ENCODE measurements at regions not wholly inside any gene's neighbourhood (a gene's known extent, or its start where the extent isn't known, plus 50 kb on each side); places are given as distances from the start of the nearest gene placed in this dataset.
A peak's percentile ranks its signal among the peaks of the same experiment; 100 is the strongest.

DNA sequence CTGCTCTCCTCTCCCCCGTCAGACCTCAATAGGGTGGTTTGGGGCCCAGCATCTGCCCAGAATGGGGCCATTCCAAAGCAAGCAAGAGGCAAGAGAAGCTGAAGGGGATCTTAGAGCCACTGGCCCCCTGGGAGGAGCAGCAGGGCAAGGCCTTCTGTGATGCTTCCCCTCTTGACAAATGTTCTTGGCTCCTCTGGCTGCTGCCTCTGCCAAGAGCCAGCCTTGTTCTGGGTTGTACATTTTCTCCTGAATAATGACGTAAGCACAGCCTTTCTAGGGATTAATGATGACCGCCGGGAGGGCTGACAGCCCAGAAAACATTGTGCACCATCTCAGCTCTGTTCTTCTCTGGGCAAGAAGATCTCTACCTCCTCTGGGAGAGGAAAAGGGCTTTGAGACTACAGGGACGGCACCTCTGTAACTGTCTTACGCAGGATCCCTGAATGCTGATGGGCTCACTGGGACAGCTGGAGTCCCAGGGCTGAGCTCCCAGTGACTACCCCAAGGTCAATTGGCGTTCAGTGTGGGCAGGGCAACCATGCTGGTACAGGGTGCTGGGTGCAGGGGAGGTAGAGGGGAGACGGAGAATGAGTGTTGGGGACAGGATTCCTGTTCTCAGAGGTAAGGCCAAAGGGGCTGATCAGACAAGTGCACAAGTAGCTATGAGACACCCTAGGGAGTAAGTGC is 253.3 kb downstream of the FAM43A start:
- no peaks in the 10 kb centered on the region for H3K9me3 ChIP-seq (ENCODE audit: control insufficient read depth, low read depth, low read length)
- no peak overlapping the region for H3K56ac ChIP-seq (ENCODE audit: insufficient read length, low read depth, low read length)
- no CpG with 5 or more reads among the region's 8 CpGs for WGBS (ENCODE audit: extremely low coverage, insufficient read length, low lambda C conversion rate)
- H2BK5ac ChIP-seq (ENCODE audit: insufficient read length, low read length): no peak overlapping the region
- no peak for DNase-seq
- H3K23me2 ChIP-seq (ENCODE audit: insufficient read length, low read depth, low read length, poor library complexity, severe bottlenecking): peaks cover 2% of the 10 kb centered on the region
- no peak overlapping the region for H4K8ac ChIP-seq (replicated peaks; ENCODE audit: insufficient read length, low read depth, low read length)
- TF ChIP-seq, protein P1, sequence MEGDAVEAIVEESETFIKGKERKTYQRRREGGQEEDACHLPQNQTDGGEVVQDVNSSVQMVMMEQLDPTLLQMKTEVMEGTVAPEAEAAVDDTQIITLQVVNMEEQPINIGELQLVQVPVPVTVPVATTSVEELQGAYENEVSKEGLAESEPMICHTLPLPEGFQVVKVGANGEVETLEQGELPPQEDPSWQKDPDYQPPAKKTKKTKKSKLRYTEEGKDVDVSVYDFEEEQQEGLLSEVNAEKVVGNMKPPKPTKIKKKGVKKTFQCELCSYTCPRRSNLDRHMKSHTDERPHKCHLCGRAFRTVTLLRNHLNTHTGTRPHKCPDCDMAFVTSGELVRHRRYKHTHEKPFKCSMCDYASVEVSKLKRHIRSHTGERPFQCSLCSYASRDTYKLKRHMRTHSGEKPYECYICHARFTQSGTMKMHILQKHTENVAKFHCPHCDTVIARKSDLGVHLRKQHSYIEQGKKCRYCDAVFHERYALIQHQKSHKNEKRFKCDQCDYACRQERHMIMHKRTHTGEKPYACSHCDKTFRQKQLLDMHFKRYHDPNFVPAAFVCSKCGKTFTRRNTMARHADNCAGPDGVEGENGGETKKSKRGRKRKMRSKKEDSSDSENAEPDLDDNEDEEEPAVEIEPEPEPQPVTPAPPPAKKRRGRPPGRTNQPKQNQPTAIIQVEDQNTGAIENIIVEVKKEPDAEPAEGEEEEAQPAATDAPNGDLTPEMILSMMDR (conservative IDR thresholded peaks at IDR 0.05): no peak
- no peak overlapping the region for H3T11ph ChIP-seq (ENCODE audit: low read length)
- no peak overlapping the region for H3K4me2 ChIP-seq (ENCODE audit: insufficient read depth, insufficient read length, low read length)
- no peak overlapping the region for H3K4ac ChIP-seq (ENCODE audit: low read depth, low read length)
- H3K4me3 Mint-ChIP-seq: no peak overlapping the region
- no peaks in the 10 kb centered on the region for H4K20me1 ChIP-seq (ENCODE audit: control insufficient read depth, insufficient read depth, insufficient read length)
- no peak overlapping the region for H2AK5ac ChIP-seq (ENCODE audit: insufficient read length, low read length)
- no peak overlapping the region for H2BK15ac ChIP-seq (ENCODE audit: low read depth, low read length)
- H3K18ac ChIP-seq (ENCODE audit: insufficient read length, low read depth, low read length): no peak overlapping the region
- no peak overlapping the region for H4K91ac ChIP-seq (ENCODE audit: insufficient read length, low read depth, low read length)
- H3K9me3 Mint-ChIP-seq: no peaks in the 10 kb centered on the region
- H3K14ac ChIP-seq (ENCODE audit: insufficient read depth, low read length): no peak overlapping the region
- H3K36me3 Mint-ChIP-seq (ENCODE audit: insufficient read depth in 1 of 3, low read depth in 3 of 3): no peaks in the 10 kb centered on the region
- no peak overlapping the region for H3K23ac ChIP-seq (ENCODE audit: insufficient read length, low read depth, low read length)
- no peaks in the 10 kb centered on the region for H3K79me1 ChIP-seq (ENCODE audit: insufficient read depth, low read depth, low read length, poor library complexity, severe bottlenecking)
- H3K27me3 ChIP-seq (ENCODE audit: insufficient read depth, low read length): no peaks in the 10 kb centered on the region
- H2BK12ac ChIP-seq (ENCODE audit: insufficient read length, low read depth, low read length): no peak overlapping the region
- no peaks in the 10 kb centered on the region; the same call in 1 of the 2 replicates for H3K27me3 Mint-ChIP-seq (ENCODE audit: low read depth)
- H2BK120ac ChIP-seq (ENCODE audit: low read depth, low read length, poor library complexity, severe bottlenecking): no peak overlapping the region
- no peak overlapping the region for H2AFZ ChIP-seq (ENCODE audit: low read length)
- no peak overlapping the region for H2BK20ac ChIP-seq (ENCODE audit: low read depth, low read length, poor library complexity, severe bottlenecking)
- no peaks in the 10 kb centered on the region for H3K79me2 ChIP-seq (ENCODE audit: insufficient read depth, low read length)
- peaks cover under 1% of the 10 kb centered on the region in 2 experiments for H3K4me1 Mint-ChIP-seq
- no peak overlapping the region for H4K5ac ChIP-seq (ENCODE audit: insufficient read length, low read depth, low read length)
- H3K4me1 ChIP-seq (ENCODE audit: insufficient read depth, low read length): no peaks in the 10 kb centered on the region
- peak overlapping the region in 1 of 3 experiments; percentile 59; a peak in 2 of 7 replicates for H3K27ac Mint-ChIP-seq
- no peak overlapping the region for H3K27ac ChIP-seq (ENCODE audit: insufficient read length, low read depth, low read length)
- no peak overlapping the region for H3K9ac ChIP-seq (ENCODE audit: extremely low read depth, insufficient read length, low read length)
